Trophoblast cell (in vitro differentiated cells and primary cell): ENCODE measurements at regions not wholly inside any gene's neighbourhood (a gene's known extent, or its start where the extent isn't known, plus 50 kb on each side); places are given as distances from the start of the nearest gene placed in this dataset.
"Not testable (repeated sequence)": the region's sequence is repeated elsewhere in the genome, so short reads cannot be mapped to it uniquely, and the experiment has no call there.

ENCODE experiments used
- DNase-seq, 2 donors: peaks; one replicate each; pipeline ENCODE4 v3.0.0-alpha.2; 2016
- H2AFZ ChIP-seq: 2 replicates; pipeline ENCODE4 v1.6.1; 2013; ENCODE audit warnings: low read length, moderate library complexity, mild to moderate bottlenecking; ENCODE audit not compliant: insufficient read depth, poor library complexity
- H2AK5ac ChIP-seq: 2 replicates; pipeline ENCODE4 v1.6.1; 2013; ENCODE audit warnings: mild to moderate bottlenecking, low read length
- H2BK120ac ChIP-seq: 2 replicates; pipeline ENCODE4 v1.6.1; 2013; ENCODE audit warnings: low read length, mild to moderate bottlenecking, moderate library complexity; ENCODE audit not compliant: insufficient read depth, poor library complexity
- H2BK12ac ChIP-seq: 2 replicates; pipeline ENCODE4 v1.6.1; 2013; ENCODE audit warnings: mild to moderate bottlenecking, low read length, moderate library complexity
- H2BK5ac ChIP-seq: 2 replicates; pipeline ENCODE4 v1.6.1; 2013; ENCODE audit warnings: low read length, low read depth, moderate library complexity, mild to moderate bottlenecking; ENCODE audit not compliant: poor library complexity
- H3K14ac ChIP-seq: 2 replicates; pipeline ENCODE4 v1.6.1; 2013; ENCODE audit warnings: mild to moderate bottlenecking, low read length
- H3K18ac ChIP-seq: 2 replicates; pipeline ENCODE4 v1.6.1; 2013; ENCODE audit warnings: mild to moderate bottlenecking, low read length
- H3K23ac ChIP-seq: 2 replicates; pipeline ENCODE4 v1.6.1; 2013; ENCODE audit warnings: low read length
- H3K27ac ChIP-seq: 2 replicates; pipeline ENCODE4 v1.5.1; 2013; ENCODE audit warnings: low read depth, mild to moderate bottlenecking, inconsistent platforms, low read length, moderate library complexity
- H3K27me3 ChIP-seq: 2 replicates; pipeline ENCODE4 v1.6.1; 2013; ENCODE audit warnings: inconsistent platforms, mild to moderate bottlenecking, low read length, moderate library complexity; ENCODE audit not compliant: insufficient read depth
- H3K36me3 ChIP-seq, 2 experiments: 1 replicate in 1 of 2; 2 replicates in 1 of 2; pipeline ENCODE4 v1.6.1; 2013; ENCODE audit warnings: low read length in 2 of 2, mild to moderate bottlenecking in 2 of 2, moderate library complexity in 1 of 2; ENCODE audit not compliant: insufficient read depth in 2 of 2, control insufficient read depth in 1 of 2
- H3K4ac ChIP-seq: 2 replicates; pipeline ENCODE4 v1.6.1; 2013; ENCODE audit warnings: low read depth, mild to moderate bottlenecking, low read length, moderate library complexity
- H3K4me1 ChIP-seq, 2 experiments: 1 replicate in 1 of 2; 2 replicates in 1 of 2; pipeline ENCODE4 v1.6.1; 2013; ENCODE audit warnings: low read length in 2 of 2, mild to moderate bottlenecking in 2 of 2, moderate library complexity in 1 of 2; ENCODE audit not compliant: insufficient read depth in 2 of 2, control insufficient read depth in 1 of 2
- H3K4me2 ChIP-seq: 2 replicates; pipeline ENCODE4 v1.6.1; 2013; ENCODE audit warnings: inconsistent platforms, mild to moderate bottlenecking, low read length, moderate library complexity
- H3K4me3 ChIP-seq: 2 replicates; pipeline ENCODE4 v1.5.1; 2013; ENCODE audit warnings: mild to moderate bottlenecking, low read depth, low read length, inconsistent platforms
- H3K79me1 ChIP-seq: one replicate; pipeline ENCODE4 v1.6.1; 2013; ENCODE audit warnings: low read length
- H3K79me2 ChIP-seq: 2 replicates; pipeline ENCODE4 v1.6.1; 2013; ENCODE audit warnings: low read length, mild to moderate bottlenecking; ENCODE audit not compliant: control insufficient read depth, insufficient read depth, poor library complexity
- H3K9ac ChIP-seq: 2 replicates; pipeline ENCODE4 v1.6.1; 2013; ENCODE audit warnings: mild to moderate bottlenecking, low read length
- H3K9me3 ChIP-seq: 2 replicates; pipeline ENCODE4 v1.6.1; 2013; ENCODE audit warnings: low read depth, mild to moderate bottlenecking, control low read depth, inconsistent platforms, low read length; ENCODE audit not compliant: insufficient read depth
- H4K12ac ChIP-seq: 2 replicates; pipeline ENCODE4 v1.6.1; 2013; ENCODE audit warnings: low read depth, mild to moderate bottlenecking, low read length, moderate library complexity
- H4K8ac ChIP-seq: 2 replicates; pipeline ENCODE4 v1.6.1; 2013; ENCODE audit warnings: low read depth, mild to moderate bottlenecking, low read length, moderate library complexity
- H4K91ac ChIP-seq: one replicate; pipeline ENCODE4 v1.6.1; 2013; ENCODE audit warnings: low read depth, mild to moderate bottlenecking, low read length, moderate library complexity
- WGBS: extraction: QIAGEN DNeasy Blood & Tissue Kit; methylation state at CpG from one replicate; pipeline ENCODE4 v1.1.7; 2013; ENCODE audit warnings: missing lambda C conversion rate; ENCODE audit not compliant: insufficient read length, insufficient coverage; ENCODE audit errors: extremely low coverage; 5-methylcytosine and 5-hydroxymethylcytosine counted together

DNA sequence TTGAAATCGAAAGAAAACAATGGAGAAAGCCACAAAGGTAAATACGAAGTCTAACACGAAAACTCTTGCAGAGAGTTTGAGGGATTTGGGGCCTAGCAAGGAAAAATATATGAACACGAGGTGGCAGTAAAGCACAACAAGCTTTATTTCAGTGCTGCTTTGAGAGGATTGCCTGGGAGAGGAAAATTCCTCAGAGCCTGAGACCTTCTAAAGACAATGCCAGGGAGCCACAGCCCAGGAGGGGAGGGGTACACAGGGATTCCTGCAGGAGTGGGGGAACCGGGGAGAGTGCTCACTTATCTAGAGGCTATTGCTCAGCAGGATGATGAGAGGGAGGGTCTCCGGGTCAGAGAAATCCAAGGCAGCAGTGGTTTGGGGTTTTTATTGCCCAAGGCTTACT lies 134.9 kb upstream of the ADCY2 start:
- Histone ChIP-seq H3K4me2 (no peak overlapping the region), H4K12ac (no peak overlapping the region), H3K23ac (no peak overlapping the region), H3K9me3 (no peaks in the 10 kb centered on the region), H4K8ac (no peak overlapping the region), H3K79me1 (no peaks in the 10 kb centered on the region), H3K27ac (no peak overlapping the region), H3K4ac (no peak overlapping the region), H3K27me3 (no peaks in the 10 kb centered on the region), H2BK5ac (no peak overlapping the region), H3K79me2 (no peaks in the 10 kb centered on the region), H4K91ac (no peak overlapping the region), H3K4me1 (no peaks in the 10 kb centered on the region), H2AFZ (no peak overlapping the region), H2BK120ac (no peak overlapping the region), H3K4me3 (no peak overlapping the region), H3K9ac (no peak overlapping the region), H2AK5ac (no peak overlapping the region), H3K14ac (no peak overlapping the region), H3K18ac (no peak overlapping the region), H3K36me3 (no peaks in the 10 kb centered on the region), H2BK12ac (no peak overlapping the region)
- no CpG with 5 or more reads among the region's 6 CpGs for WGBS
- DNase-seq: peak; percentile 35 to 82

- no peak for DNase-seq
- Histone ChIP-seq H3K4me1 (no peaks in the 10 kb centered on the region), H2AFZ (no peak overlapping the region), H3K27me3 (no peaks in the 10 kb centered on the region), H3K4ac (no peak overlapping the region), H2BK5ac (no peak overlapping the region), H4K91ac (no peak overlapping the region), H2AK5ac (no peak overlapping the region), H2BK12ac (no peak overlapping the region), H3K4me2 (no peak overlapping the region), H3K18ac (no peak overlapping the region), H3K79me2 (no peaks in the 10 kb centered on the region), H4K12ac (no peak overlapping the region), H3K36me3 (no peaks in the 10 kb centered on the region), H3K23ac (no peak overlapping the region), H3K14ac (no peak overlapping the region), H4K8ac (no peak overlapping the region), H3K27ac (no peak overlapping the region), H2BK120ac (no peak overlapping the region), H3K9me3 (no peaks in the 10 kb centered on the region), H3K9ac (no peak overlapping the region), H3K79me1 (no peaks in the 10 kb centered on the region), H3K4me3 (no peak overlapping the region)
- no CpG with 5 or more reads among the region's 2 CpGs for WGBS
Measured at GRCh38 chr5:7261900-7262299, 134.0 kb upstream of the ADCY2 start.

DNA sequence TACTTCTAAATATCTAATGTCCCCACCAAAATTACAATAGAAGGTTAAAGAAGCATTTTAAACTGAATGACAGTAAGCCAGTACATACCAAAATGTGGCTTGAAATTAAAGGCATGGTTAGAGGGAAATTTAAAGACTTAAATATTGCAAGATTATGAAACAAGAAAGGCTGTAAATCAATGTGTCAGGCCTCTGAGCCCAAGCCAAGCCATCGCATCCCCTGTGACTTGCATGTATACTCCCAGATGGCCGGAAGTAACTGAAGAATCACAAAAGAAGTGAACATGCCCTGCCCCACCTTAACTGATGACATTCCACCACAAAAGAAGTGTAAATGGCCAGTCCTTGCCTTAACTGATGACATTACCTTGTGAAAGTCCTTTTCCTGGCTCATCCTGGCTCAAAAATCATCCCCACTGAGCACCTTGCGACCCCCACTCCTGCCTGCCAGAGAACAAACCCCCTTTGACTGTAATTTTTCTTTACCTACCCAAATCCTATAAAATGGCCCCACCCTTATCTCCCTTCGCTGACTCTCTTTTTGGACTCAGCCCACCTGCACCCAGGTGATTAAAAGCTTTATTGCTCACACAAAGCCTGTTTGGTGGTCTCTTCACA lies 132.4 kb upstream of the ADCY2 start:
- H3K14ac ChIP-seq, H3K9me3 ChIP-seq, H3K4me1 ChIP-seq, H3K23ac ChIP-seq, H4K12ac ChIP-seq, H2AFZ ChIP-seq, H3K79me1 ChIP-seq, H3K4me2 ChIP-seq, H4K8ac ChIP-seq, H2BK120ac ChIP-seq, H3K9ac ChIP-seq, H3K27ac ChIP-seq, H3K4ac ChIP-seq, H2AK5ac ChIP-seq, H3K18ac ChIP-seq, DNase-seq, H3K27me3 ChIP-seq, H3K79me2 ChIP-seq, H3K4me3 ChIP-seq, H4K91ac ChIP-seq, H3K36me3 ChIP-seq, H2BK12ac ChIP-seq, H2BK5ac ChIP-seq: not testable (repeated sequence)
- no CpG with 5 or more reads among the region's 4 CpGs for WGBS

DNA sequence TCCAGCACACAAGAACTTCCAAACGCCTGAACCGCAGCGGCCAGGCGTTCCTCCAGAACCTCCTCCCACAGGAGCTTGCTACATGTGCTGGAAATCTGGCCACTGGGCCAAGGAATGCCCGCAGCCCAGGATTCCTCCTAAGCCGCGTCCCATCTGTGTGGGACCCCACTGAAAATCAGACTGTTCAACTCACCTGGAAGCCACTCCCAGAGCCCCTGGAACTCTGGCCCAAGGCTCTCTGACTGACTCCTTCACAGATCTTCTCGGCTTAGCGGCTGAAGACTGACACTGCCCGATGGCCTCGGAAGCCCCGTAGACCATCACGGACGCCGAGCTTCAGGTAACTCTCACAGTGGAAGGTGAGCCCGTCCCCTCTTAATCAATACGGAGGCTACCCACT lies 130.2 kb upstream of the ADCY2 start:
- not testable (repeated sequence) for H3K14ac ChIP-seq, H3K9me3 ChIP-seq, H4K91ac ChIP-seq, H2AFZ ChIP-seq, H4K8ac ChIP-seq, H3K79me1 ChIP-seq, H3K4me3 ChIP-seq, H3K23ac ChIP-seq, H4K12ac ChIP-seq, H3K27me3 ChIP-seq, H2BK5ac ChIP-seq, H3K4me2 ChIP-seq, DNase-seq, H3K4me1 ChIP-seq, H2BK120ac ChIP-seq, H3K4ac ChIP-seq, H3K36me3 ChIP-seq, H2AK5ac ChIP-seq, H3K79me2 ChIP-seq, H3K27ac ChIP-seq, H3K18ac ChIP-seq, H3K9ac ChIP-seq, H2BK12ac ChIP-seq
- WGBS: no CpG with 5 or more reads among the region's 17 CpGs
